ENCODE measurements at regions not wholly inside any gene's neighbourhood (a gene's known extent, or its start where the extent isn't known, plus 50 kb on each side); places are given as distances from the start of the nearest gene placed in this dataset.

GRCh38 chr6:145368075-145368474 is 367.2 kb downstream of the EPM2A start:
- H3K4me3 ChIP-seq, result no peak overlapping the region
- H3K36me3 ChIP-seq, result no peaks in the 10 kb centered on the region
- ATAC-seq (ENCODE audit: insufficient number of reproducible peaks, low FRiP score, low read depth) (no peak), DNase-seq (ENCODE audit: low spot score) (no peak)
- no peaks in the 10 kb centered on the region for H3K9me3 ChIP-seq
- H3K4me1 ChIP-seq (ENCODE audit: control insufficient read depth in 1 of 2, low read depth in 2 of 2), result peaks cover 0 to 6% of the 10 kb centered on the region in 2 donors
- H3K27ac ChIP-seq, result no peak overlapping the region
- no peaks in the 10 kb centered on the region for H3K27me3 ChIP-seq (replicated peaks; ENCODE audit: insufficient read depth)
- TF ChIP-seq CTCF (IDR thresholded peaks at IDR 0.05), result no peak

- no peak overlapping the region for H3K4me3 ChIP-seq
- H3K27ac ChIP-seq, result no peak overlapping the region
- H3K9me3 ChIP-seq, result no peaks in the 10 kb centered on the region
- H3K27me3 ChIP-seq (replicated peaks; ENCODE audit: insufficient read depth), result no peaks in the 10 kb centered on the region
- H3K36me3 ChIP-seq, result no peaks in the 10 kb centered on the region
- H3K4me1 ChIP-seq (ENCODE audit: control insufficient read depth in 1 of 2, low read depth in 2 of 2), result peaks cover 0 to 6% of the 10 kb centered on the region in 2 donors
- TF ChIP-seq CTCF (IDR thresholded peaks at IDR 0.05), result no peak
- DNase-seq (ENCODE audit: low spot score) (no peak), ATAC-seq (ENCODE audit: insufficient number of reproducible peaks, low FRiP score, low read depth) (no peak)
Observed at GRCh38 chr6:145370559-145370958, 364.8 kb downstream of the EPM2A start.

- H3K4me3 ChIP-seq, result peak overlapping the region; percentile 64
- peak overlapping the region; percentile 22 to 44 for H3K27ac ChIP-seq
- peaks cover 0 to 6% of the 10 kb centered on the region in 2 donors for H3K4me1 ChIP-seq (ENCODE audit: control insufficient read depth in 1 of 2, low read depth in 2 of 2)
- DNase-seq (ENCODE audit: low spot score) (no peak), ATAC-seq (ENCODE audit: insufficient number of reproducible peaks, low FRiP score, low read depth) (no peak)
- H3K36me3 ChIP-seq, result no peaks in the 10 kb centered on the region
- H3K27me3 ChIP-seq (replicated peaks; ENCODE audit: insufficient read depth), result no peaks in the 10 kb centered on the region
- no peak for TF ChIP-seq CTCF (IDR thresholded peaks at IDR 0.05)
- no peaks in the 10 kb centered on the region for H3K9me3 ChIP-seq
Observed at GRCh38 chr6:145372671-145373151, 362.6 kb downstream of the EPM2A start.

GRCh38 chr6:145373826-145374225 is 361.5 kb downstream of the EPM2A start:
- no peak for ATAC-seq (ENCODE audit: insufficient number of reproducible peaks, low FRiP score, low read depth)
- no peak for TF ChIP-seq CTCF (IDR thresholded peaks at IDR 0.05)
- Histone ChIP-seq H3K4me3 (no peak overlapping the region), H3K27ac (no peak overlapping the region), H3K4me1 (ENCODE audit: control insufficient read depth in 1 of 2, low read depth in 2 of 2) (peaks cover 0 to 6% of the 10 kb centered on the region in 2 donors), H3K9me3 (no peaks in the 10 kb centered on the region), H3K27me3 (replicated peaks; ENCODE audit: insufficient read depth) (no peaks in the 10 kb centered on the region), H3K36me3 (no peaks in the 10 kb centered on the region)
- DNase-seq (ENCODE audit: low spot score), result no peak

- H3K4me1 ChIP-seq (ENCODE audit: control insufficient read depth in 1 of 2, low read depth in 2 of 2), result peaks cover 0 to 6% of the 10 kb centered on the region in 2 donors
- H3K4me3 ChIP-seq, result no peak overlapping the region
- TF ChIP-seq CTCF (IDR thresholded peaks at IDR 0.05), result no peak
- no peaks in the 10 kb centered on the region for H3K9me3 ChIP-seq
- H3K36me3 ChIP-seq, result no peaks in the 10 kb centered on the region
- ATAC-seq (ENCODE audit: insufficient number of reproducible peaks, low FRiP score, low read depth), result no peak
- H3K27me3 ChIP-seq (replicated peaks; ENCODE audit: insufficient read depth), result no peaks in the 10 kb centered on the region
- no peak overlapping the region for H3K27ac ChIP-seq
- no peak for DNase-seq (ENCODE audit: low spot score)
Observed at GRCh38 chr6:145374570-145374969, 360.8 kb downstream of the EPM2A start.
